Colonic mucosa (tissue), 4 donors: ENCODE measurements at regions not wholly inside any gene's neighbourhood (a gene's known extent, or its start where the extent isn't known, plus 50 kb on each side); places are given as distances from the start of the nearest gene placed in this dataset.

Experiments
- DNase-seq: peaks from one replicate; pipeline ENCODE4 v3.0.0-alpha.2; 2020
- H3K27ac ChIP-seq: fragments of 200-600 bp; one replicate; pipeline ENCODE4 v1.8.0; 2021
- H3K27me3 ChIP-seq: fragments of 200-600 bp; one replicate; pipeline ENCODE4 v1.8.0; 2021
- H3K36me3 ChIP-seq: fragments of 200-600 bp; one replicate; pipeline ENCODE4 v1.8.0; 2021
- H3K4me1 ChIP-seq: fragments of 200-600 bp; one replicate; pipeline ENCODE4 v1.8.0; 2021; ENCODE audit warnings: mild to moderate bottlenecking
- H3K4me3 ChIP-seq: fragments of 200-600 bp; one replicate; pipeline ENCODE4 v1.8.0; 2021
- H3K9ac ChIP-seq, 2 donors: one replicate each; pipeline ENCODE4 v1.7.0; 2013; ENCODE audit warnings: control low read depth in 2 of 2, low read depth in 2 of 2, low read length in 2 of 2
- H3K9me3 ChIP-seq: fragments of 200-600 bp; one replicate; pipeline ENCODE4 v1.8.0; 2021
- intact Hi-C: fragments of 100-400 bp; cut with DNase I; formaldehyde crosslinking; loops from one replicate; pipeline ENCODE4 v1.14.1; 2022
- TF ChIP-seq, protein P1 (sequence below): fragments of 200-600 bp; IDR thresholded peaks from one replicate; pipeline ENCODE4 v1.8.0; 2022; ENCODE audit warnings: antibody characterized with exemption, mild to moderate bottlenecking
- donor health status: healthy.
- donor health status: DM: no; HTN: no; CAD: no.
- donor health status: DM: no; HTN: no; CAD: no.

DNA sequence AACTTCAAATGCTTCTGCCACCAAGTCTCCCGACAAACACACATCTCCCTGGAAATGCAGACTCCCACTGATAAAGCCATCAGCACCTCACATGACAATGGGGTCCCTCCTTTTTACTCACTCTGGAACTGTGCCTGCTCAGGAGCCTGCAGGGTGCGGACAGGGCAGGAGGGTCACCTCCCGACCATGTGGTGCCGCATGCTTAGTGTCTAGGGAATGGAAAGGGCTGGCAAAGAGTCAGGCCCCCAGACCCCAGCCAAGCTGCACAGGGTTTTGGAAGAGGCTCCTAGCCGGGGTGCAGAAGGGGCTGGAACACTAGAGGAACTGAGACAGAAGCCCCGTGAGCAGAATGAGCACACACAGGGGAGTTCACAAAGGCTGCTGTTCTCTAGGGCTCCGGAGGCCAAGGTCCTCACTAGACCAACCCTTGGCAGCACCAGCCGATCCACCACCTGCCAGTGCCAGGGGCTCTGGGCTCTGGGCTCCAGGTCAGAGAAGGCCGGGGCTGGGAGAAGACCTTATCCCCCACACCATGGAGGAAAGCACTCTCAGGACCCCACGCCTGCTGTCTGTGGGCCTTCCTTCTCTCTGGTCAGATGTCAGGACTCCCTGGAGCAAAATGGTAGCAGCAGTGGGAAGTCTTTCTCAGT lies 125.1 kb upstream of the FGF3 start:
- TF ChIP-seq, protein P1, sequence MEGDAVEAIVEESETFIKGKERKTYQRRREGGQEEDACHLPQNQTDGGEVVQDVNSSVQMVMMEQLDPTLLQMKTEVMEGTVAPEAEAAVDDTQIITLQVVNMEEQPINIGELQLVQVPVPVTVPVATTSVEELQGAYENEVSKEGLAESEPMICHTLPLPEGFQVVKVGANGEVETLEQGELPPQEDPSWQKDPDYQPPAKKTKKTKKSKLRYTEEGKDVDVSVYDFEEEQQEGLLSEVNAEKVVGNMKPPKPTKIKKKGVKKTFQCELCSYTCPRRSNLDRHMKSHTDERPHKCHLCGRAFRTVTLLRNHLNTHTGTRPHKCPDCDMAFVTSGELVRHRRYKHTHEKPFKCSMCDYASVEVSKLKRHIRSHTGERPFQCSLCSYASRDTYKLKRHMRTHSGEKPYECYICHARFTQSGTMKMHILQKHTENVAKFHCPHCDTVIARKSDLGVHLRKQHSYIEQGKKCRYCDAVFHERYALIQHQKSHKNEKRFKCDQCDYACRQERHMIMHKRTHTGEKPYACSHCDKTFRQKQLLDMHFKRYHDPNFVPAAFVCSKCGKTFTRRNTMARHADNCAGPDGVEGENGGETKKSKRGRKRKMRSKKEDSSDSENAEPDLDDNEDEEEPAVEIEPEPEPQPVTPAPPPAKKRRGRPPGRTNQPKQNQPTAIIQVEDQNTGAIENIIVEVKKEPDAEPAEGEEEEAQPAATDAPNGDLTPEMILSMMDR: no peak
- Histone ChIP-seq H3K9me3 (no peaks in the 10 kb centered on the region), H3K27me3 (no peaks in the 10 kb centered on the region), H3K36me3 (no peaks in the 10 kb centered on the region), H3K4me1 (peaks cover 12% of the 10 kb centered on the region), H3K9ac (no peak overlapping the region), H3K4me3 (no peak overlapping the region), H3K27ac (no peak overlapping the region)
- DNase-seq: no peak
- intact Hi-C loops: loop anchor here (10.0 kb wide), 1 partner anchor 131 kb away; the partner anchor contains the start of gene ANO1

DNA sequence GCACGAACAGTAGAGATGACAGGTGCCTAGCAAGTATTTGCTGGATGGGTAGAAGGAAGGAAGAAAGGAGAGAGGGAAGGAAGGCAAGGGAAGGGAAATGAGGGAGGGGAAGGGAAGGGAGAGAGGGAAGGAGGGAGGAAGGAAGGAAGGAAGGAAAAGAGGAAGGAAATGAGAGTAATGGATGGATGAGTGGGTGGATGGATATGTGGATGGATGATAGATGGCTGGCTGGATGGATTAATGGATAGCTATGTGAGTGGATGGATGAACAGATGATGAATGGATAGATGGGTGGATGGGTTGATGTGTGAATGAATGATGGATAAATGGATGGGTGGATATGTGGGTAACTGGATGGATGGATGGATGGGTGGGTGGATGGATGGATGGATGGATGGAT lies 125.9 kb upstream of the FGF3 start:
- no peak for DNase-seq
- Histone ChIP-seq H3K4me3 (no peak overlapping the region), H3K36me3 (no peaks in the 10 kb centered on the region), H3K4me1 (peaks cover 12% of the 10 kb centered on the region), H3K27me3 (no peaks in the 10 kb centered on the region), H3K9me3 (no peaks in the 10 kb centered on the region), H3K27ac (no peak overlapping the region), H3K9ac (no peak overlapping the region)
- intact Hi-C loops: loop anchor here (10.0 kb wide), 1 partner anchor 130 kb away; the partner anchor contains the start of gene ANO1
- TF ChIP-seq, protein P1: no peak

DNA sequence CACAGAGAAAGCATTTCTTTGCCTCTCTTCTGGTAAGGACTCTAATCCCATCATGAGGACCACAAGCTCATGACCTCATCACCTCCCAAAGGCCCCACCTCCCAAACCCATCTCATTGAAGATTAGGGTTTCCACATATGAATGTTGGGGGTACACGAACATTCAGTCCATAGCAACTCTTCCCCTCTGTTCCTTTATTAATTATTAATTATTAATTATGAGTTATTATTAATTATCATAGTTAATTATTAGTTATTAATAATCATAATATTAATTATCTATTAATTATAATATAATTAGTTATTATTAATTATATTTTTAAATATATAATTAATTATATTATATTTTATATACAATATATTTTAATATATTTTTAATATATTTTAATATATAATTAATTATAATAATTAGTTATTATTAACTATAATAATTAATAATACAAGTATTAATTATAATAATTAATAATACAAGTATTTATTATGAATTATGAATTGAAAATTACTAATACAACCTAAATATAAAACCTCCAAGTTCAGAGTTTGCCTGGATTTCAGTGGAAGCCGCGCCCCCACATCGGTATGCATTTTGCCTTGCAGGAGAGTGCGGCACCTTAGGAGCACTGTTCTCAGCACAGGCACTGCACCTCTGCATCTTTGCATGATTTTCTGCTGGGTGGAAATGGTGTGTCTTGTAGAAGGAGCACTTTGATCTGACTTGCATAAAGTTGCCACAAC lies 128.0 kb upstream of the FGF3 start:
- Histone ChIP-seq H3K9ac (no peak overlapping the region), H3K27ac (no peak overlapping the region), H3K27me3 (no peaks in the 10 kb centered on the region), H3K36me3 (no peaks in the 10 kb centered on the region), H3K4me1 (peaks cover 12% of the 10 kb centered on the region), H3K9me3 (no peaks in the 10 kb centered on the region), H3K4me3 (no peak overlapping the region)
- no peak for DNase-seq
- TF ChIP-seq, protein P1: no peak
- intact Hi-C loops: loop anchor here (10.0 kb wide), 1 partner anchor 128 kb away; the partner anchor contains the start of gene ANO1

DNA sequence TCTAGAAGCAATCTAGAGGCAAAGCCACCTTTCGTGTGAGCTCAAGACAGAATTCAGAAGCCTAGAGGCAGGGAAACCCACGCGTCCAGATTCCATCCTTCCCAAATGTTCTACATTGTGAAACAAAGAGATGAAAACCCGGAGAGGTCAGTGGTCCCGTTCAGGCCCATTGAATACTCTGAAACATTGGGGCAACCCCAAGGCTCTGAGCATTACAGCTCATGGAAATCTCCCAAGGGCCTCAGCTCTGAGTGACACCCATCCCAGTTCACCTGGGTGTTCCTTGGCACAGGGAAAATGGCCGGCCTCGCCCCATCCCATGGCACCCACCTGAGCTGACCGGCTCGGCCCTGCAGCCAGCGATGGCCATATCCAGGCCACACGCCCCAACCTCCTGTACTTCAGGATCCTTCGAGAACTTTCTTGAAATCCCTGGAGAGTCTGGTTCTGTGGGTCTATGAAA lies 128.6 kb upstream of the FGF3 start:
- Histone ChIP-seq H3K4me1 (peaks cover 12% of the 10 kb centered on the region), H3K36me3 (no peaks in the 10 kb centered on the region), H3K27me3 (no peaks in the 10 kb centered on the region), H3K9ac (no peak overlapping the region), H3K9me3 (no peaks in the 10 kb centered on the region), H3K4me3 (no peak overlapping the region), H3K27ac (no peak overlapping the region)
- no peak for DNase-seq
- intact Hi-C loops: loop anchor here (10.0 kb wide), 1 partner anchor 127 kb away; the partner anchor contains the start of gene ANO1
- TF ChIP-seq, protein P1: no peak

DNA sequence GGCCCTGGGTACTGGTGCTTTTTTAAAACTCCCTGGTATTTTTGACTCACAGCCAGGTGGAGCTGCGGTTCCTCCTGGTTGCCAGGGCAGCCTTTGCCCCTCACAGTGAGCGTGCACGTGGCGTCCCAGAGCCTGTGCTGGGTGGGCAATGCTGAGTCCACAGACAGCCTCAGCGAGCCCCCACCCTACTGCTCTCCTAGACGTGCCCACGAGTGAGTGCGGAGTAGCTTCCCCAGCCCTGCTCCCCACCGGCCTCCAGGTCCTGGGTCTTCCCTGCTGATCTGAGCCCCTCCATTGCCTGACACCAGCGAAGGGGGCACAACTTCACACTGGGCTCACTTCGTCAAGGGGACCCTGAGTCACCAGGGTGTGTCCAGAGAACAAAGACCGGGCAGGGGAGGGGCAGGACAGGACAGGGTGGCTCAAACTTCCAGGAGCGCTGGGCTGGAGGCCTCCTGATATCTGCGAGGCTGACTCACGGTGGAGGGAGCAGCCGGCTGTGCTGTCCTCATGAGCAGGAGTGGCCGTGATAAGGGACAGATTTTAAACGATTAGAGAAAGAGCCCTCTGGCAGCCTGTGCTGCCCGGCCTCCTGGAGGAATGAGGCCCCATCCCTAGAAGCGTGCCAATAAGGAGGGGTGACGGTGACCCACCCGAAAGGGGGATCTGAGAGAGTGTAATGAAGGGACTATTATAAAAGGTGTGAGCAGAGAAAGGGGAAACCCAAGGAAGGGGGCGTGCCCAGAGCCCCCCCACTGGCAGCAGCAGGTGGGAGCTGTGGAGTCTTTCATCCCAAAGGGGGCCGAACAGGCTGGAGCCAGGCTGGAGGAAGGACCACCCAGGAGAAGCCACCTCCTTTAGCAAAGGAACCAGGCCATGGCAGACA lies 129.3 kb upstream of the FGF3 start:
- peak; percentile 61 for DNase-seq
- peaks cover 12% of the 10 kb centered on the region for H3K4me1 ChIP-seq
- H3K36me3 ChIP-seq: no peaks in the 10 kb centered on the region
- no peaks in the 10 kb centered on the region for H3K9me3 ChIP-seq
- TF ChIP-seq, protein P1: no peak
- H3K27me3 ChIP-seq: no peaks in the 10 kb centered on the region
- no peak overlapping the region for H3K9ac ChIP-seq
- intact Hi-C loops: loop anchor here (10.0 kb wide), 1 partner anchor 126 kb away; the partner anchor contains the start of gene ANO1
- H3K4me3 ChIP-seq: no peak overlapping the region
- H3K27ac ChIP-seq: no peak overlapping the region
